A549 (cell line): ENCODE measurements at regions not wholly inside any gene's neighbourhood (a gene's known extent, or its start where the extent isn't known, plus 50 kb on each side); places are given as distances from the start of the nearest gene placed in this dataset.

Source experiments
- CHD4 ChIP-seq: fragments of 200-600 bp; sonication (generic); IDR thresholded peaks from 2 replicates; pipeline ENCODE4 v1.6.1; 2016; ENCODE audit warnings: antibody characterized with exemption, mild to moderate bottlenecking, borderline replicate concordance
- EP300 ChIP-seq, 2 experiments: fragments of >200 bp; sonication (Bioruptor Twin); formaldehyde crosslinking; IDR thresholded peaks; 2 replicates in 1 of 2; 3 replicates in 1 of 2; pipeline ENCODE4 v1.6.1; 2016 to 2017
- HOXA7 ChIP-seq: fragments of 250-450 bp; sonication (Bioruptor Pico); IDR thresholded peaks from 2 replicates; pipeline ENCODE4 v1.5.0; 2020; ENCODE audit warnings: mild to moderate bottlenecking, moderate library complexity
- KDM1A ChIP-seq: fragments of 200-600 bp; sonication (generic); IDR thresholded peaks from 2 replicates; pipeline ENCODE4 v1.6.1; 2016; ENCODE audit warnings: low read depth, mild to moderate bottlenecking
- KDM5A ChIP-seq: fragments of 200-600 bp; sonication (generic); IDR thresholded peaks from 2 replicates; pipeline ENCODE4 v1.6.1; 2016; ENCODE audit warnings: antibody characterized with exemption, mild to moderate bottlenecking
- POLR2A ChIP-seq: IDR thresholded peaks from 2 replicates; pipeline ENCODE4 v1.6.1; 2012; ENCODE audit warnings: mild to moderate bottlenecking, low read length
- ZC3H11A ChIP-seq: fragments of 450-650 bp; IDR thresholded peaks from 2 replicates; pipeline ENCODE4 v1.6.1; 2014; ENCODE audit warnings: antibody characterized with exemption, mild to moderate bottlenecking
- ZFP36 ChIP-seq: fragments of 450-650 bp; IDR thresholded peaks from 2 replicates; pipeline ENCODE4 v1.6.1; 2014; ENCODE audit warnings: borderline replicate concordance; ENCODE audit not compliant: partially characterized antibody
- TF ChIP-seq, protein P1 (sequence below): fragments of >200 bp; sonication (Bioruptor Twin); formaldehyde crosslinking; IDR thresholded peaks from 3 replicates; pipeline ENCODE4 v1.5.1; 2016
- TF ChIP-seq, protein P2 (sequence below): fragments of 150-350 bp; IDR thresholded peaks from 2 replicates; pipeline ENCODE4 v1.6.1; 2014; ENCODE audit warnings: low read depth, mild to moderate bottlenecking, low read length
- TF ChIP-seq, protein P3 (sequence below): IDR thresholded peaks from 2 replicates; pipeline ENCODE4 v1.6.1; 2012
- TF ChIP-seq, protein P4 (sequence below): IDR thresholded peaks from 2 replicates; pipeline ENCODE4 v1.6.1; 2012

DNA sequence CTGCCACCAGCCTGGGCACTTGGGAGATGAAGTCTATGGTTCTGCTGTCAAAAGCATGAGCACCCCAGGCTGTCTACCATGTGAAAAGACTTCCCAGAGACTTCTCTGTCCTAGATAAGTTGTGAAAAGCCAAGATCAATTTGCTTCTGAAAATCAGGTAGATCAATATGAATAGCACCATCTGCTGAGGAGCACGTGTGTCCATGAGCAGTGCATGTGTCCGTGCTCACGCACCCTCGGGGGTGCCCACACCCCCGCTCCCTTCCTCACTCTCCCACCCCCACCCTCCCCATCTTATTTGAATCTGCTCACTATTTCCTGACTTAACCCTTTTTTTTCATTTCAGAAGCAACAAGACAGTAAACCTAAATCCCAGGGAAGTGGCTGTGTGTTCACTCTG, 238.3 kb upstream of the SDK2 start:
- TF ChIP-seq, protein P1, sequence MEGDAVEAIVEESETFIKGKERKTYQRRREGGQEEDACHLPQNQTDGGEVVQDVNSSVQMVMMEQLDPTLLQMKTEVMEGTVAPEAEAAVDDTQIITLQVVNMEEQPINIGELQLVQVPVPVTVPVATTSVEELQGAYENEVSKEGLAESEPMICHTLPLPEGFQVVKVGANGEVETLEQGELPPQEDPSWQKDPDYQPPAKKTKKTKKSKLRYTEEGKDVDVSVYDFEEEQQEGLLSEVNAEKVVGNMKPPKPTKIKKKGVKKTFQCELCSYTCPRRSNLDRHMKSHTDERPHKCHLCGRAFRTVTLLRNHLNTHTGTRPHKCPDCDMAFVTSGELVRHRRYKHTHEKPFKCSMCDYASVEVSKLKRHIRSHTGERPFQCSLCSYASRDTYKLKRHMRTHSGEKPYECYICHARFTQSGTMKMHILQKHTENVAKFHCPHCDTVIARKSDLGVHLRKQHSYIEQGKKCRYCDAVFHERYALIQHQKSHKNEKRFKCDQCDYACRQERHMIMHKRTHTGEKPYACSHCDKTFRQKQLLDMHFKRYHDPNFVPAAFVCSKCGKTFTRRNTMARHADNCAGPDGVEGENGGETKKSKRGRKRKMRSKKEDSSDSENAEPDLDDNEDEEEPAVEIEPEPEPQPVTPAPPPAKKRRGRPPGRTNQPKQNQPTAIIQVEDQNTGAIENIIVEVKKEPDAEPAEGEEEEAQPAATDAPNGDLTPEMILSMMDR: no peak
- TF ChIP-seq ZC3H11A: no peak
- no peak for TF ChIP-seq EP300 (IDR thresholded peaks at IDR 0.05)
- TF ChIP-seq CHD4: no peak
- no peak for TF ChIP-seq POLR2A
- TF ChIP-seq, protein P2, sequence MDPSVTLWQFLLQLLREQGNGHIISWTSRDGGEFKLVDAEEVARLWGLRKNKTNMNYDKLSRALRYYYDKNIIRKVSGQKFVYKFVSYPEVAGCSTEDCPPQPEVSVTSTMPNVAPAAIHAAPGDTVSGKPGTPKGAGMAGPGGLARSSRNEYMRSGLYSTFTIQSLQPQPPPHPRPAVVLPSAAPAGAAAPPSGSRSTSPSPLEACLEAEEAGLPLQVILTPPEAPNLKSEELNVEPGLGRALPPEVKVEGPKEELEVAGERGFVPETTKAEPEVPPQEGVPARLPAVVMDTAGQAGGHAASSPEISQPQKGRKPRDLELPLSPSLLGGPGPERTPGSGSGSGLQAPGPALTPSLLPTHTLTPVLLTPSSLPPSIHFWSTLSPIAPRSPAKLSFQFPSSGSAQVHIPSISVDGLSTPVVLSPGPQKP: no peak
- TF ChIP-seq KDM1A: no peak
- TF ChIP-seq, protein P3, sequence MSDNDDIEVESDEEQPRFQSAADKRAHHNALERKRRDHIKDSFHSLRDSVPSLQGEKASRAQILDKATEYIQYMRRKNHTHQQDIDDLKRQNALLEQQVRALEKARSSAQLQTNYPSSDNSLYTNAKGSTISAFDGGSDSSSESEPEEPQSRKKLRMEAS: no peak
- TF ChIP-seq, protein P4, sequence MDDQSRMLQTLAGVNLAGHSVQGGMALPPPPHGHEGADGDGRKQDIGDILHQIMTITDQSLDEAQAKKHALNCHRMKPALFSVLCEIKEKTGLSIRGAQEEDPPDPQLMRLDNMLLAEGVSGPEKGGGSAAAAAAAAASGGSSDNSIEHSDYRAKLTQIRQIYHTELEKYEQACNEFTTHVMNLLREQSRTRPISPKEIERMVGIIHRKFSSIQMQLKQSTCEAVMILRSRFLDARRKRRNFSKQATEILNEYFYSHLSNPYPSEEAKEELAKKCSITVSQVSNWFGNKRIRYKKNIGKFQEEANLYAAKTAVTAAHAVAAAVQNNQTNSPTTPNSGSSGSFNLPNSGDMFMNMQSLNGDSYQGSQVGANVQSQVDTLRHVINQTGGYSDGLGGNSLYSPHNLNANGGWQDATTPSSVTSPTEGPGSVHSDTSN: no peak
- no peak for TF ChIP-seq KDM5A
- no peak for TF ChIP-seq ZFP36
- no peak for TF ChIP-seq HOXA7 (CRISPR knock-in tag)
